ENCODE measurements at regions not wholly inside any gene's neighbourhood (a gene's known extent, or its start where the extent isn't known, plus 50 kb on each side); places are given as distances from the start of the nearest gene placed in this dataset.
"Not testable (repeated sequence)": the region's sequence is repeated elsewhere in the genome, so short reads cannot be mapped to it uniquely, and the experiment has no call there.

DNA sequence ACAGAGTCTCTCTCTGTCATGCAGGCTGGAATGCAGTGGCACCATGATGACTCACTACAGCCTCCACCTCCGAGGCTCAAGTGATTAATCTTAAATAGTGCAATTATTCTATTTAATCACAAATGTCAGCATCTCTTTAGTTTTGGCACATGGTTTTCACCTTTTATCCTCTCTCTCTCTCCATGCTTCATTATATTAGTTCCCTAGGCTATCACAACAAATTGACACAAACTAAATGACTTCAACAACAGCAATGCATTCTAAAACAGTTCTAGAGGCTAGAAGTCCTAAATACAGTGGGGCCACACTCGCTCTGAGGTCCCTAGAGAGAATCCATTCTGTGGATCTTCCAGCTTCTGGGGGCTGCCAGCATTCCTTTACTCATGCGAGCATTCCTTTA is 178.2 kb upstream of the ZNG1F start:
- not testable (repeated sequence) for H3K9me3 ChIP-seq (ENCODE audit: control insufficient read depth in 2 of 2, low read length in 2 of 2); H3K36me3 ChIP-seq (ENCODE audit: control insufficient read depth in 2 of 2, insufficient read depth in 2 of 2, low read length in 2 of 2); H3K27ac ChIP-seq (ENCODE audit: low read length)

GRCh38 chr9:41361790-41362189 is 172.7 kb upstream of the ZNG1F start:
- not testable (repeated sequence) for H3K36me3 ChIP-seq (ENCODE audit: control insufficient read depth in 2 of 2, insufficient read depth in 2 of 2, low read length in 2 of 2); H3K27me3 ChIP-seq (ENCODE audit: control insufficient read depth in 1 of 2, insufficient read depth in 2 of 2, low read length in 2 of 2); H3K9me3 ChIP-seq (ENCODE audit: control insufficient read depth in 2 of 2, low read length in 2 of 2); H3K4me1 ChIP-seq (ENCODE audit: control insufficient read depth, insufficient read depth, low read length); H3K9ac ChIP-seq (ENCODE audit: low read length in 2 of 2); H3K4me3 ChIP-seq (ENCODE audit: low read length in 2 of 2); H3K27ac ChIP-seq (ENCODE audit: low read length)

More for the DNA sequence above, 178.2 kb upstream of the ZNG1F start:
- H3K9ac ChIP-seq (ENCODE audit: low read length in 2 of 2); H3K4me1 ChIP-seq (ENCODE audit: control insufficient read depth, insufficient read depth, low read length); H3K4me3 ChIP-seq (ENCODE audit: low read length in 2 of 2); H3K27me3 ChIP-seq (ENCODE audit: control insufficient read depth in 1 of 2, insufficient read depth in 2 of 2, low read length in 2 of 2): not testable (repeated sequence)

GRCh38 chr9:41359116-41359515 is 170.0 kb upstream of the ZNG1F start:
- H3K27me3 ChIP-seq (ENCODE audit: control insufficient read depth in 1 of 2, insufficient read depth in 2 of 2, low read length in 2 of 2); H3K27ac ChIP-seq (ENCODE audit: low read length); H3K4me1 ChIP-seq (ENCODE audit: control insufficient read depth, insufficient read depth, low read length); H3K9me3 ChIP-seq (ENCODE audit: control insufficient read depth in 2 of 2, low read length in 2 of 2); H3K36me3 ChIP-seq (ENCODE audit: control insufficient read depth in 2 of 2, insufficient read depth in 2 of 2, low read length in 2 of 2): not testable (repeated sequence)
- peak overlapping the region; percentile 51 to 60 for H3K9ac ChIP-seq (ENCODE audit: low read length in 2 of 2)
- H3K4me3 ChIP-seq (ENCODE audit: low read length in 2 of 2), result peak overlapping the region; percentile 75 to 79

GRCh38 chr9:41358682-41359081 is 169.6 kb upstream of the ZNG1F start:
- not testable (repeated sequence) for H3K27ac ChIP-seq (ENCODE audit: low read length); H3K27me3 ChIP-seq (ENCODE audit: control insufficient read depth in 1 of 2, insufficient read depth in 2 of 2, low read length in 2 of 2); H3K4me1 ChIP-seq (ENCODE audit: control insufficient read depth, insufficient read depth, low read length); H3K36me3 ChIP-seq (ENCODE audit: control insufficient read depth in 2 of 2, insufficient read depth in 2 of 2, low read length in 2 of 2); H3K9me3 ChIP-seq (ENCODE audit: control insufficient read depth in 2 of 2, low read length in 2 of 2)
- Histone ChIP-seq H3K9ac (ENCODE audit: low read length in 2 of 2) (peak overlapping the region in 1 of 2 donors; percentile 51), H3K4me3 (ENCODE audit: low read length in 2 of 2) (peak overlapping the region; percentile 75 to 79)

- not testable (repeated sequence) for H3K4me1 ChIP-seq (ENCODE audit: control insufficient read depth, insufficient read depth, low read length); H3K9me3 ChIP-seq (ENCODE audit: control insufficient read depth in 2 of 2, low read length in 2 of 2); H3K27ac ChIP-seq (ENCODE audit: low read length); H3K27me3 ChIP-seq (ENCODE audit: control insufficient read depth in 1 of 2, insufficient read depth in 2 of 2, low read length in 2 of 2); H3K36me3 ChIP-seq (ENCODE audit: control insufficient read depth in 2 of 2, insufficient read depth in 2 of 2, low read length in 2 of 2); H3K9ac ChIP-seq (ENCODE audit: low read length in 2 of 2)
- H3K4me3 ChIP-seq (ENCODE audit: low read length in 2 of 2), result peak overlapping the region in 1 of 2 donors; percentile 47
These were observed 168.8 kb upstream of the ZNG1F start for GRCh38 chr9:41357918-41358404.

- not testable (repeated sequence) for H3K27ac ChIP-seq (ENCODE audit: low read length); H3K36me3 ChIP-seq (ENCODE audit: control insufficient read depth in 2 of 2, insufficient read depth in 2 of 2, low read length in 2 of 2); H3K4me1 ChIP-seq (ENCODE audit: control insufficient read depth, insufficient read depth, low read length); H3K9ac ChIP-seq (ENCODE audit: low read length in 2 of 2); H3K9me3 ChIP-seq (ENCODE audit: control insufficient read depth in 2 of 2, low read length in 2 of 2); H3K4me3 ChIP-seq (ENCODE audit: low read length in 2 of 2); H3K27me3 ChIP-seq (ENCODE audit: control insufficient read depth in 1 of 2, insufficient read depth in 2 of 2, low read length in 2 of 2)
These were observed 168.2 kb upstream of the ZNG1F start for GRCh38 chr9:41357350-41357748.

DNA sequence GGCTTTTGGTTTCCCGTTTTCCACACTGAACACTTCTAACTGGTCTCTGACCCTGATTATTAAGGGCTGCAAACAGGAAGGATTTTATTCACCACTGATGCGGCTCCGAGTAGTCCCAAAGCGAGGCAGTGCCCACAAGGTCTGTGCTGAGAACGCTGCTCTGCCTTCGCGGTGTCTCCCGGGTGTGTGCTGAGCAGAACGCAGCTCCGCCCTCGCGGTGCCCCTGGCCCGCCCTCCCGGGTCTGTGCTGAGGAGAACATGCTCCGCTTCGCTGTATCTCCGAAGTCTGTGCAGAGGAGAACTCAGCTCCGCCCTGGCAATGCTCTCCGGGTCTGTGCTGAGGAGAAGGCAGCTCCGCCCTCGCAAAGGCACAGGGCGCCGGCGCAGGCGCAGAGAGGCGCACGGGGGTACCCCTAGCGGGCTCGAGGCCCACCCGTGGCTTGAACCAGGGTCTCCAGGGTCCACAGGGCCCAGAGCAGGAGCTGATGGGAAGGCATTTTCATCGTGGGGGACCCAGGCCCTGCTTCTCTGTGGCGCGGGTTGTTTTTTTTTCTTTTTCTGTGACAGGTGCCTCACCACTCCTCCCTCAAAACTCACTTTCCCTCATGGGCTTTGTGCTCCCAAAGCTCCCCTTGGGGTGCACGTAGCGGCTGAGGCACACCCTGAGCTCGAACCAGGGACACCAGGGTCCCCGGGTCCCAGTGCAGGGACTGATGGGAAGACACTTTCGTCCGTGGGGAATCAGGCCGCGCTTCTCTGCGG is 167.7 kb upstream of the ZNG1F start:
- H3K9me3 ChIP-seq (ENCODE audit: control insufficient read depth in 2 of 2, low read length in 2 of 2); H3K27me3 ChIP-seq (ENCODE audit: control insufficient read depth in 1 of 2, insufficient read depth in 2 of 2, low read length in 2 of 2); H3K4me1 ChIP-seq (ENCODE audit: control insufficient read depth, insufficient read depth, low read length); H3K27ac ChIP-seq (ENCODE audit: low read length); H3K36me3 ChIP-seq (ENCODE audit: control insufficient read depth in 2 of 2, insufficient read depth in 2 of 2, low read length in 2 of 2); H3K9ac ChIP-seq (ENCODE audit: low read length in 2 of 2): not testable (repeated sequence)
- peak overlapping the region in 1 of 2 donors; percentile 40 for H3K4me3 ChIP-seq (ENCODE audit: low read length in 2 of 2)

- H3K9me3 ChIP-seq (ENCODE audit: control insufficient read depth in 2 of 2, low read length in 2 of 2); H3K36me3 ChIP-seq (ENCODE audit: control insufficient read depth in 2 of 2, insufficient read depth in 2 of 2, low read length in 2 of 2); H3K9ac ChIP-seq (ENCODE audit: low read length in 2 of 2); H3K27ac ChIP-seq (ENCODE audit: low read length); H3K4me3 ChIP-seq (ENCODE audit: low read length in 2 of 2); H3K4me1 ChIP-seq (ENCODE audit: control insufficient read depth, insufficient read depth, low read length); H3K27me3 ChIP-seq (ENCODE audit: control insufficient read depth in 1 of 2, insufficient read depth in 2 of 2, low read length in 2 of 2): not testable (repeated sequence)
These were observed 166.8 kb upstream of the ZNG1F start for GRCh38 chr9:41355712-41356450.

GRCh38 chr9:41354978-41355377 is 165.9 kb upstream of the ZNG1F start:
- H3K27me3 ChIP-seq (ENCODE audit: control insufficient read depth in 1 of 2, insufficient read depth in 2 of 2, low read length in 2 of 2); H3K9me3 ChIP-seq (ENCODE audit: control insufficient read depth in 2 of 2, low read length in 2 of 2); H3K27ac ChIP-seq (ENCODE audit: low read length); H3K9ac ChIP-seq (ENCODE audit: low read length in 2 of 2); H3K4me1 ChIP-seq (ENCODE audit: control insufficient read depth, insufficient read depth, low read length); H3K4me3 ChIP-seq (ENCODE audit: low read length in 2 of 2); H3K36me3 ChIP-seq (ENCODE audit: control insufficient read depth in 2 of 2, insufficient read depth in 2 of 2, low read length in 2 of 2): not testable (repeated sequence)

DNA sequence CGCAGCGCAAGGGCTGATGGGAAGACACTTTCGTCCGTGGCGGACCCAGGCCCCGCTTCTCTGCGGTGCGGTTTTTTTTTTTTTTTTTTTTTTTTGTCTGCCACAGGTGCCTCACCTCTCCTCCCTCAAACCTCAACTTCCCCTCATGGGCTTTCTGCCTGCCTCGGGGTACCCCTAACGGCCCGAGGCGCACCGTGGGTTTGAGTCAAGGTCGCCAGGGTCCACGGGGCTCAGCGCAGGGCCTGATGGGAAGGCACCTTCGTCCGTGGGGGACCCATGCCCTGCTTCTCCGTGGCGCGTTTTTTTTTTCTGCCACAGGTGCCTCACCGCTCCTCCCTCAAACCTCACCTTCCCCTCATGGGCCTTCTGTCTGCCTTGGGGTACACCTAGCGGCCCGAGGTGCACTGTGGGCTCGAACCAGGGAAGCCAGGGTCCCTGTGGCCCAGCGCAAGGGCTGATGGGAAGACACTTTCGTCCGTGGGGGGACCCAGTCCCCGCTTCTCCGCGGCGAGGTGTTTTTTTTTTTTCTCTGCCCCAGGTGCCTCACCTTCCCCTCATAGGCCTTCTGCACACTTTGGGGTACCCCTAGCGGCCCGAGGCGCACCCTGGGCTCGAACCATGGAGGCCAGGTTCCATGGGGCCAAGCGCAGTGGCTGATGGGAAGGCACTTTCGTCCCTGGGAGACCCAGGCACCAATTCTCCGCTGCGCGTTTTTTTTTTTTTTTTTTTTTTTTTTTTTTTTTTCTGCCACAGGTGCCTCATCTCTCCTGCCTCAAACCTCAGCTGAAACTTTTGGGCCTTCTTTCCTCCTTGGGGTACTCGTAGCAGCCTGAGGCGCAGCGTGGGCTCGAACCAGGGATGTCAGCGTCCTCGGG is 165.2 kb upstream of the ZNG1F start:
- H3K36me3 ChIP-seq (ENCODE audit: control insufficient read depth in 2 of 2, insufficient read depth in 2 of 2, low read length in 2 of 2); H3K9me3 ChIP-seq (ENCODE audit: control insufficient read depth in 2 of 2, low read length in 2 of 2); H3K27ac ChIP-seq (ENCODE audit: low read length); H3K27me3 ChIP-seq (ENCODE audit: control insufficient read depth in 1 of 2, insufficient read depth in 2 of 2, low read length in 2 of 2); H3K9ac ChIP-seq (ENCODE audit: low read length in 2 of 2); H3K4me1 ChIP-seq (ENCODE audit: control insufficient read depth, insufficient read depth, low read length): not testable (repeated sequence)
- peak overlapping the region in 1 of 2 donors; percentile 22 for H3K4me3 ChIP-seq (ENCODE audit: low read length in 2 of 2)

Measured in stomach smooth muscle (tissue), 2 donors.